ENCODE measurements at regions not wholly inside any gene's neighbourhood (a gene's known extent, or its start where the extent isn't known, plus 50 kb on each side); places are given as distances from the start of the nearest gene placed in this dataset.
A peak's percentile ranks its signal among the peaks of the same experiment; 100 is the strongest.
"Not testable (repeated sequence)": the region's sequence is repeated elsewhere in the genome, so short reads cannot be mapped to it uniquely, and the experiment has no call there.

DNA sequence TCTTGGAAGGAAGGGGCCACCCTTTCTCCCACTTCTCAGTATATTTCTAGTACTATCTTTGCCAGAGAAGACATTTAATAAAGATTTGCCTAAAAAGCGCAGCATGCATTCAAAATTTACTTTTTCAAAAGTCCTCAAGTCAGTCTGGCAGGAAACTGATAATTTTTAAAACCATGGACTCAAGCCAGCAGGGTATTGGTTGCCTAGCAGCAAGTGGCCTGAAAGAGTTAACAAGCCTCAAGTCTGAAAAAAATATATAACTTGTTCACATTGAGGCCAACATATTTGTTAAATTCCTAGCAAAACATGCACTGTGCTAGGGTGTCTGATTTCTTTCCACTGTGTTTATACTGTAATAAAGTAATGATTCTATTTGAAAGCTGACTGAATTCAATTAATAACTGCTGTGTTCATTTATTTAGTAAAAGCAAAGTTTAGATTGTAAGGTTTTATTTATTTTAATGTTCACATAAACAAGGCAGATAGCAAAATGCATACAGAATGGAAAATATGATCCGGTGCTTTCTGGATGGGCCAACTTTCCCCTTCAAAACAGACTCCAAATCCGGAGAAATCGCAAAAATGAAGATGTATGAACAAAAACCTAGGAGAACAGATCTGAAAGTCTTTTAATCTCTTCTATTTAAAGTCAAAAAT, 218.5 kb upstream of the FGF13 start:
- DNase-seq (ENCODE audit: low read depth), result no peak

DNA sequence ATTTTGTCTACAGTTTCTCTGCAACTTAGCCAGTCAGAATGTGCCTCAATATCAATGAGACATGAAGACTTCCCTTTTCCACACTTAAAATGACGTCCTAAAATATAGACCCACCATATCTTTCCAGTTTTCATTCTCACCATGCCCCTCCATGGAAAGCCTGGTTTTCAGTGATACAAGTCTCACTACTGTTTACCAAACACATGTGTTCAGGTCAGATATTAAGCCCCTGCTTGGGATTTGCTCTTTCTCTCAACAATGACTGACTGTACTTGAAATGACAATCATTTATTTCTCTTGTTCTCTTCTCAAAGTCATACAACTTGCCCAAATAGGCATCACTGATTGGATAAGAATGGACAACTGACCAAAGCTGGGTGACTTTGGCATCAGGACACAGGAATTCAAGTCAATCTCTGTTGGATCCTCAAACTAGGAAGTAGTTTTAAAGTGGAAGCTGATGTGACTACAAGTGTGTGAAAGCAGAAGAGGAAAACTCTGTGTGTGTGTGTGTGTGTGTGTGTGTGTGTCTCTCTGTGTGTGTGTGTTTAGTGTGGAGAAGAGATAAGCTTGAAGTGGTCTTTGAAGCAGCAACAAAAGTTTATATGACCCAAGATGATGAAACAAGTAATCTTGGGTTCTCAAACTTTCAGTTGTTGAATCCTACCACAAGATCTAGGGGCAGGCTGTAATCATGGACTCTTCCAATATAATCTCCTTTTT, 217.4 kb upstream of the FGF13 start:
- DNase-seq (ENCODE audit: low read depth), result no peak

DNA sequence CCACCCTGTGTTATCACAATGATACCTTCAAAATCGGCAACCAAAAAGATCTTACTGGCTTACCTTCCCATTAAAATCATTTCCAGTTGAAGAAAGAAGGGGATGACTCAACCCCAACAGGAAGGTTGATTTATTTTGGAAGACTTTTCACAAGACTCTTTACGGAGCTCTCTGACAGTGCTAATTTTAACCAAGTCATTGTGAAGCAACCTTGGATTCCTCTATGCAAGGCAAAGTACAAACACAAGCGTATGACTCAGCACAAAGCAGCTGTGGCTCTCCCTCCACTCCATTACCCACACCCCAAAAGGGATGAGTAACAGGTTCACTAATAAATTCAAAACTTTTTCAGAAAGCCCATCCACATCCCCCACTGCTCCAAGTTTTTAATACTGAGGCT, 213.8 kb upstream of the FGF13 start:
- peak; percentile 82 for DNase-seq (ENCODE audit: low read depth)

DNA sequence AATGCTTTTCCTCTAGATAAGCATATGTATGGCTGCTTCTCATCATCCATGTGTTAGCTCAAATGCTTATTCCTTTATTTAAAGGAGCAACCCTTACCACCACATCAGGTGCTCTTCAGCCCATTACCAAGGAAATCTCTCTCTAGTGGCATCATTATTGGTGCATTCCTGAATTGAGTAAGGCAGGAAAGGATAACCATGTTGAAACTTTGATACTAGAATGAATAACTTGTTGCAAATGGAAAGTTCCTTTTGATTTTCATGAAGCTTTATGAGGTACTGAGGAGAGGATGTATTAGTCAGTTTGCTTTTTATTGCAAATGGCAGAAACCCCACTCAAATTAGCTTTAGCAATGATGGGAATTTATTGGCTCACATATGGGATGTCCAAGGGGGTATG, 212.3 kb upstream of the FGF13 start:
- DNase-seq (ENCODE audit: low read depth), result no peak

DNA sequence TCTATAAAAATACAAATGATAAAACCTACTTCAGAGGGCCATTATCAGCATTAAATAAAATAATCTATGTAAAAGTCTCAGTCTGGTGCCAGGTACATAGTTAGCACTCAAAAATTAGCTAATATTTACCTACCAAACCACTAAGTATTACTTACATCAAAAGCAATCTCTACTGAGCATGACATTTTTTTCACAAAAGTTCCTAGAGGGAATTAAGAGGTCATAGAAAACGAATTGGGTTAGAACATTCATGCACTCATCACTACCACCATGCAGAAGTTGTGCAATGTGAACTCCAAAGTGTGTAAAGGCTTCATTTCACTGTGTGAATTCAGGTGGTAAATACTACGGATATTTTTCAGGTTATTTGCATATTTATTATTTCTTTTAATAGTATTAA, 209.5 kb upstream of the FGF13 start:
- DNase-seq (ENCODE audit: low read depth), result no peak

DNA sequence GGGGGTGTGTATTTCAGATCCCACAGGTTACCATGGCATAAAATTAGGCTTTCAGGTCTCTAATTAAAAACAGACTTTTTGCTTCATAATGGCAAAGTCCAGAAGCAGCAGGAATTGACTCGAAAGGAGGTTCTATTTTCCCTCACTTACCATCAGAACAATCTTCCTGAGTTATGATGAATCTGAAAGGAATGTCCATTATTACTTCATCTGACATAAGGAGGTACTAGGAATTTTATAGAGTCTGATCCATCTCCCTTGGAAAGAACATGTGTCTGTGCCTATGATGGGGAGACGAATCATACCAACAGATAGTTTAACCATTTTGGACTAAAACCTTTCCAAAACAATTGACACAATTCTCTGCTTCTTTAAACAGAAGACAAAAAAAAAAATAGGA, 206.3 kb upstream of the FGF13 start:
- DNase-seq (ENCODE audit: low read depth), result peak; percentile 35

DNA sequence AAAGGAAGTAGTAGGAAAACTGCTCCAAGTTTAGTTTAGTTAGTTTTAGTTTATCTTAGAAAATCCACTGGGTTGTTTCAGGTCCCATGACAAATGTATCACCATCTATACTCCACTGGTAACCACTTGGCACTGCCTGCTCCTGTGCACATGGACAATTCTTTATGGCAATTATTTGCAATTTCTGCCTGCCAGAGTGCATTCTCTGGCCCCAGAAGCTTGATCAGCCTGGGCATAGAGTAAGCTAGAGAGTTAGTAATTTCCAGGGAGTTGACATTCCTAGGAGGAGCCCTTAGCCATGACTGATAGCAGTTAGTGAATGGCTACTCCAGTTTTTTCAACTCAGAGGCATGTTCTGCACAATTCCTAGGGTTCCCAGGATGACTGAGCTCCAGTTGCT, 203.2 kb upstream of the FGF13 start:
- no peak for DNase-seq (ENCODE audit: low read depth)

DNA sequence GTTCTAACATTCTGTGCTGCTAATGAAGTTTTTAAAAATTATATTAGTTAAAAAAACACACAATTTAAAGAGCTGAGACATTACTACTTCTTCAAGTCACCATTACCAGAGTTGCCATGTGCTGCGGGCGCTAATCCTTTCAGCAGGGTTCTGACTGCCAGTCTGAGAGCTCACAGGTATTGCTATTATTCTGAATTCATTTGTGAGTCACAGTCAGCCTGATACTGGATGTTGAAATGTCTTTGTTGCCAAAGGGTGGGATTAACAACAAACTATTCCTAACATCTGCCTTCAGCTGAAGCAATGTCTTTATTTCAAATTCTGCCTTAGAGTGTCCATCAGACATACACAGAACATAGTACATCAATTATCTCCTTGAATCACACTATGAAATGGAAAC, 197.1 kb upstream of the FGF13 start:
- DNase-seq (ENCODE audit: low read depth), result no peak

DNA sequence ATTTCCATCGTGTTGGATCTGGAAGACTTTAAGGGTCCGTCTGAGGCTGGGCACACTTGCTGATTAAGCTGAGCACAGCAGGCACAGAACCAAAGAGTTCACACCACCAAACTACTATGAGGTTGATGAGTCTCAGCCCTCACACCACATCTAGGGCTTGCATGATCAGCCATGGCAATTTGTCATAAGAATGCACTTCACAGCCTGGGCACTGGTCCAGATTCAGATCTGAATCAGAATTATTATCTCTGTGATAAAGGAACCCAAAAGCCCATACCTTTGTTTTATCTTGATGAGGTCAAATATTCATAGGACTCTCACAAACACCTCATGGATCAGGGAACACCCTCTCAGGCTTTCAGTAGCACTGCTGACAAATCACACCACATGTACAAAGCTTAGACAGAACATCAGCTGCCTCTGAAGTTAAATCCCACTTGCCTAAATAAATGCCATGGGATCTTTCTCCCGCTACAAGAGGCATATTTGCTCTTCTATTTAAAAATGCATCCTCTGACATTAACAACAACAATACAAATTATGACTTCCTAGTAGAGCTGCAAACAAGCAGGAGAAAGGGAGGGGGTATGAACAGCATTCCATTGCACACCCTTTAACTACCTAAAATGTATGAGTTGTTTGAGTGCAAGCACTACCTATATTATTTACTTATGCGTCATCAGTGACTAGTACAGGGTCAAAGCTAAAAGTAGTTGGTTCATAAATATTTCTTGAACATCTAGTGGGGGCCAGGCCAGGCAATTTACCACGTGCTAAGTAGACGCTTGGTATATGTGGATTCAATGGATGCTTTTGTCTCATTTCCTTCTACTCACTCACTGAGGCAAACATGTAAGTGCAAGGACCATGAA, 186.3 kb upstream of the FGF13 start:
- DNase-seq (ENCODE audit: low read depth), result no peak

DNA sequence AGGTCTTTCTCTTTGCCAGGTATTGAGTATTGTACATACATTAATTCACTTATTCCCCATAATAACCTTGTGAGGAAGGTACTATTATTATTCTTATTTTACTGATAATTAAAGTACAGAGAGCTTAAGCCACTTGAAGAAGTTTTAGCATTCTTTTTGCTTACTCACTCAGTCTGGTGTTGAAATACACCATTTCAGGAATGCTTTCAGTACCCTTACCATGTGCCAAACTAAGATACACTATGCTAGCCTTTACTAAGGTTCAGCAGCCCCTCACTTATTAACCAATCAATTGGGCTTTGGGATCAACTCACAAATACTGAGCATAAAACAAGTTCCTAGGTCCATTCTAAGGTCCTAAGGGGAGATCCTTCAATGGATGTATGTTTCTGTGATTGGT, 179.0 kb upstream of the FGF13 start:
- DNase-seq (ENCODE audit: low read depth), result no peak

DNA sequence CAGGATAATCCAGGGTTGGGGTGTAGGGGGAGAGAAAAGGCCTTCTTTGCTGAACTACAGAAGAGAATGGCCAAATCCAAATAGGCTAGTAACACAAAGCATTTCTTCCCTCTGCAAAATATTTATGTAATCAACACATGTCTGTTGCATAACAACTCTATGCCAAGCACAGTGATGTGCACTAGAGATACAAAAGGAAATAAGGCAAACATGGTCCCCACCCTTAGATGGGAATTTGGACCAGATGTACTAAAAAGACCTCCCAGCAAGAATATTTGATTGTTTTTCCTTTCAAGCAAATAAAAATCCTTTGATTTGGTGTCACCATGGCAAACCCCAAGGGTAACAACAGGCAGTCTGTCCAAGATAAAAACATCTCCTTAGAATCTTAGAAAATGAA, 177.6 kb upstream of the FGF13 start:
- no peak for DNase-seq (ENCODE audit: low read depth)

DNA sequence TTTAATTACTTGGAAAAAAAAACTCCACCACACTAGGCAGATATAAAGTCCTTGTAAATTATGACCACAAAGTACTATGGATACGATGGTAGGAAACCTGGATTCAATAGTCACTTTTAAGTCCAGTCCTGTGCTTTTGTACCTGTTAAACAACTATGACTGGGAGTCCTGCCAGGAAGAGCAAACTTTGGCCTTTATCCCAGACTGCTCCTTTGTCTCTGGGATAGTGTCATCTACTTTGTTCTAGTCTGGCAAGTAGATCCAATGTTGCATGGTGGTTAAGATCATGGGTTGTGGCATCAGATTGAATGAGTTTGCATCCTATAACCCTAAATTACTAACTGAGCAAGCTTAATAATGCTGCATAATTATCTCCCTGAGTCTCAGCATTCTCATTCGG, 175.3 kb upstream of the FGF13 start:
- no peak for DNase-seq (ENCODE audit: low read depth)

DNA sequence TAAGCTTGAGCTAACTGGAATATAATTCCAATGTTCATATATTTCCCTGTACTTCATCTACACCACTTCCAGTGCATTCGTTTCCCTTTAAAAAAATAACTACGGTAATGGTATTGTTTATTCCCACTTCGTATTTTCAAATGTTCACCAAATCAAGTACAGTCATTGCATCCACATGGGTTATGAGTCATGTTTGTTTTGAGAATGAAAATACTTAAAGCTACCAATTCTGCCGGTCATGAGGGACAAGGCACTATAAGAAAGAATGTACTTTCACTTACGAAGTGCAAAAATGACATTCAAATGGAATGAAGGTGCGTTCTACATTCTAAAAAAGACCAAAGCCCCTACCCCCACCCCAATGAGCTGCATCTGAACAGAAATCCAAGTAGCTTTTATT, 174.4 kb upstream of the FGF13 start:
- DNase-seq (ENCODE audit: low read depth), result peak; percentile 24

DNA sequence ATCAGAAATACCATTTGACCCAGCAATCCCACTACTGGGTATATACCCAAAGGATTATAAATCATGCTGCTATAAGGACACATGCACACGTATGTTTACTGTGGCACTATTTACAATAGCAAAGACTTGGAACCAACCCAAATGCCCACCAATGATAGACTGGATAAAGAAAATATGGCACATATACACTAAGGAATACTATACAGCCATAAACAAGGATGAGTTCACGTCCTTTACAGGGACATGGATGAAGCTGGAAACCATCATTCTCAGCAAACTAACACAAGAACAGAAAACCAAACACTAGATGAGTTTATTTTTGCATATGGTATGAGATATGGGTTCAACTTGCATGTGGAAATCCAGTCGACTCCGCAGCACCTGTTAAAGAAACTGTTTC, 168.8 kb upstream of the FGF13 start:
- not testable (repeated sequence) for DNase-seq (ENCODE audit: low read depth)

DNA sequence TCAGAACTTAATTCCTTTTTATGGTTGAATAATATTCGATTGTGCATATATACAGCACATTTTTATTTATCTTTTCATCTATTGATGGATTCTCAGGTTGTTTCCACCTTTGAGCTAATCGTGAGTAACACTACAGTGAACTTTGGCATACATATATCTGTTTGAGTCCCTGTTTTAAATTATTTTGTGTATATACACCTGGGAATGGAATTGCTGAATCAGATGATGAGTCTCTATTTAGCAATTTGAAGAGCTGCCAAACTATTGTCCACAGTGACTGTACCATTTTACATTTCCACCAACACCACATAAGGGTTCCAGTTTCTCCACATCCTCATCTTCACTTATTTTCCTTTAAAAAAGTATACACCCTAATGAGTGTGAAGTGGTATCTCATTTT, 166.2 kb upstream of the FGF13 start:
- no peak for DNase-seq (ENCODE audit: low read depth)

DNA sequence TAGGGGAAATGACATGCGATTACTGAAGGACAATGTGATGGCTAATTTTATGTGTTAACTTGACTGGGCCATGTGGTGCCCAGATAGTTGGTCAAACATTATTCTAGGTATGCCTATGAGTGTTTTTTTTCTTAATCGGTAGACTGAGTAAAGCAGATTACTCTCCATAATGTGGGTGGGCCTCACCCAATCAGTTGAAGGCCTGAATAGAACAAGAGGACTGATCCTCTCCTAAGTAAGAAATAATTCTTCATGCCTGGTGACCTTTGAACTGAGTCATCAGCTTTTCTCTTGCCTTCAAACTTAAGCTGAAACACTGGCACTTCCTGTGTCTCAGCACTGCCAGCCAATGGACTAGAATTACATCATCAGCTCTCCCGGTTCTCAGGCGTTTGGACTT, 164.0 kb upstream of the FGF13 start:
- DNase-seq (ENCODE audit: low read depth), result no peak

DNA sequence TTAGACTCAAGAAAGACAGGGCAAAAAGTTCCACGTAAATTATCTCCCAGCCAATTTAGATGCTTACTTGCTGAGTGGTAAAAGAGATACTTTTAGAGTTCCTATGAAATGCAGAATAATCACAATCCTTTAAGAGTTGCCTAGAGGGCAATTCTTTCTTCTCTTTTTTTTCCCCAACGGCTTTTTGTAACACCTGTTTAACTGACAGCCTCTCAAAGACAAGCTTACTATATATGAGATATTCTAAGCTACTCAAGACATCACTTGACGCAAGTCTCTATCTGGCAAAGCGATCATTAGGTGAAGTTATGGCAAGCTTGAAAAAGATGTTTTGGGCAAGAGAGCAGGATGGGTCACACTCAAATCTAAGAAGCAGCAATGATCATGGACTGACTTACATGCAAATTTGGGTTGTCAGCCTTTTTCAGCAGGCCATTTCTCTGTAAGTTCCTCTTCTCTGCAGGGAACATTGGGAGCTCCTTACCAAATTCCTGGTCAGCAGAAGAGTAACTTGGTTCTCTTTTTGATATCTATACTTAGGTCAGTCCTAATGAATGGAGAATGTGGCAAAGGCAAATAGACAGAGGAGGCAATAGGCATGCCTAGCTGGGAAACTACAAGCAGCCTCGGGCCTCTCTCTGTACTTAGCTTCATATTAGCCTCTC, 162.9 kb upstream of the FGF13 start:
- DNase-seq (ENCODE audit: low read depth), result no peak

DNA sequence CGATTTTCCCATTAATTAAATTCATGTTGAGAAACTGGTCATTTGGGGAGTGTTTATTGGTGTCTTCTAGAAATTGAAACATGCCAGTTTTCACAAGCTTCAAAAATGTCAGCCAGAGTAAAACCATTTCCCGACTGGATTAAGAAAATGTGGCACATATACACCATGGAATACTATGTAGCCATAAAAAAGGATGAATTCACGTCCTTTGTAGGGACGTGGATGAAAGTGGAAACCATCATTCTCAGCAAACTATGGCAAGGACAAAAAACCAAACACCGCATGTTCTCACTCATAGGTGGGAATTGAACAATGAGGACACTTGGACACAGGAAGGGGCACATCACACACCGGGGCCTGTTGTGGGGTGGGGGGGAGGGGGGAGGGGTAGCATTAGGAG, 162.1 kb upstream of the FGF13 start:
- DNase-seq (ENCODE audit: low read depth), result not testable (repeated sequence)

DNA sequence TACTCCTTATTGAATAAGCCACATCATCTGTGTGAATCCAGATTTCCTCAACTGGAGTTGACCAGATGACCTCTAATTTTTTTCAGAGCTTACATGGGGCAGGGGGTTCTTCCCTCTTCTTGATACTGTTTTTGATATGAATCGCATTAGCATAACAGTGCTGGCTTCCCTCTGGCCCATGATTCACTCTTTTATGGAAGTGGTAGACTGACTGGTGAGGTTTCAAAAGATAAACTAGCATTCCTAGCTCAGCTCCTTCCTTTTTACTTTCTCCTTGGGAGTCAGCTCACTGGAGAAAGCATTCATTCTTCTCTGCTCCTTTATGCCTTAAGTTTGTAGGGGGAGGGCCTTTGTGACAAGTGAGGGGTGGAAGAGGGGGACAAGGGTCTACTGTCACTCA, 161.0 kb upstream of the FGF13 start:
- no peak for DNase-seq (ENCODE audit: low read depth)

DNA sequence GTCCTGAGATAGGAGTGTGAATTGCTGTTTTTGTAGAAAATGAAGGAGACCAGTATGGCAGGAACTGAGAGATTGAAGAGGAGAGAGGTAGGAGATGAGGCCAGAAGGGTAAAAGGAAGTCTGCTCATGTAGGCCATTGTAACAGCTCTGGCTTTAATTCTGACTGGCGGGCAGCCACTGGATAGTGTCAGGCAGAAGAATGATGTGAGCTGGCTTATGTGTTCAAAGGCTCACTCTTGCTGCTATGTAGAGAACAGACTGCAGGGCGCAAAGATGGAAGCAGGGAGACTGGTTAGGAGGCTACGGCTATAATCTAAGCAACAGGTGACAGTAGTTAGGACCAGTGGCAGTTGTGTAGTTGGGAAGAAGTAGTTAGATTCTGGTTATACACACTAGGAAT, 160.2 kb upstream of the FGF13 start:
- DNase-seq (ENCODE audit: low read depth), result no peak

DNA sequence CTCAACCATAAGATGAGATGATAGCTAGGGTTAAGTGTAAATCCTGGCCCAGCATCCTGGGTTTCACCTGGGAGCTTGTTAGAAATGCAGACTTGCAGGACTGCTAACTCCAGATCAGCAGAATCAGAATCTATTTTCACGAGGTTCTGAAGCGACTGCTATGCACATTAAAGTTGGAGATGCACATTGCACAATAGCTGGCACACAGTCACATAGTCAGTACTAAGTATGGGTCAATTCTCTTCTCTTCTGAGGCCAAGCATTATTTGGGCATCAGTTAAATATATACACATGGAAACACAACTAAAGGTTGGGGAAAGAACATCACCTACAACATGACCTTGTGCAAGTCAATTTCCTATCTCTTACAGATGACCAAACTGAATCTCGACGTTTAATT, 155.1 kb upstream of the FGF13 start:
- no peak for DNase-seq (ENCODE audit: low read depth)

DNA sequence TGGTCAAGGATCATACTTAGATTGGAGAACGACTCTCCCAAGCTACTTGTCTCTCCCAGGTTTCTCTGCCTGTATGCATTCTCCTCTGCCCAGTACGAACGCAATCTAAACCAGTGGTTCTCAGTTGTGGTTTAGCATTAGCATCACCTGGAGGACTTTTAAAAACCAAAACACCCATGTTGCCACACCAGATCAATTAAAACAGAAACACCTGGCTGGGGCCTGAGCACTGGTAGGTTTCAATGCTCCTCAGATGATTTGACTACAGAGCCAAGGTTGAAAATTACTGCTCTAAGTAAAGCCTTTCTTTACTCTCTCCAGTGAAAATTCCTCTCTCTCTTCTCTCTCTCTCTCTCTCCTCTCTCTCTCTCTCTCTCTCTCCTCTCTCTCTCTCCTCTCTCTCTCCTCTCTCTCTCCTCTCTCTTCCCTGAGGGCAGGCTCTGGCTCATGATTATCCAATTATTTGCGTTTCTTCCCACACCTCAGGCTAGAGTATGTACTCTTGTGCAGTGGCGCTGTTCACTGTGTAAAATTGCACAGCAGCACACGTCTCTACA, 153.7 kb upstream of the FGF13 start:
- no peak for DNase-seq (ENCODE audit: low read depth)

Measured in non-pigmented ciliary epithelial cell (primary cell).